HEK293T (cell line): ENCODE measurements at regions not wholly inside any gene's neighbourhood (a gene's known extent, or its start where the extent isn't known, plus 50 kb on each side); places are given as distances from the start of the nearest gene placed in this dataset.

Experiments
- BHLHE40 ChIP-seq: fragments of 450-650 bp; IDR thresholded peaks from 2 replicates; pipeline ENCODE4 v1.6.1; 2016; ENCODE audit warnings: mild to moderate bottlenecking, moderate library complexity, borderline replicate concordance
- CTBP1 ChIP-seq: fragments of 450-650 bp; IDR thresholded peaks from 2 replicates; pipeline ENCODE4 v1.6.1; 2016; ENCODE audit warnings: borderline replicate concordance
- ELF4 ChIP-seq: fragments of 450-650 bp; IDR thresholded peaks from 2 replicates; pipeline ENCODE4 v1.6.1; 2017; ENCODE audit warnings: antibody characterized with exemption
- FOXA1 ChIP-seq: fragments of 450-650 bp; IDR thresholded peaks from 2 replicates; pipeline ENCODE4 v1.6.1; 2016; ENCODE audit warnings: mild to moderate bottlenecking
- FOXK2 ChIP-seq: fragments of 450-650 bp; IDR thresholded peaks from 2 replicates; pipeline ENCODE4 v1.6.1; 2016; ENCODE audit warnings: mild to moderate bottlenecking
- FOXM1 ChIP-seq: fragments of 450-650 bp; IDR thresholded peaks from 2 replicates; pipeline ENCODE4 v1.6.1; 2017; ENCODE audit warnings: mild to moderate bottlenecking, borderline replicate concordance
- HDGF ChIP-seq: fragments of 450-650 bp; IDR thresholded peaks from 2 replicates; pipeline ENCODE4 v1.6.1; 2017; ENCODE audit warnings: antibody characterized with exemption, borderline replicate concordance
- LEF1 ChIP-seq: fragments of 450-650 bp; IDR thresholded peaks from 2 replicates; pipeline ENCODE4 v1.6.1; 2017; ENCODE audit warnings: mild to moderate bottlenecking, borderline replicate concordance
- NFRKB ChIP-seq: fragments of 450-650 bp; IDR thresholded peaks from 2 replicates; pipeline ENCODE4 v1.6.1; 2016; ENCODE audit warnings: mild to moderate bottlenecking, moderate library complexity
- PKNOX1 ChIP-seq: fragments of 450-650 bp; IDR thresholded peaks from 2 replicates; pipeline ENCODE4 v1.6.1; 2016
- TARDBP ChIP-seq: fragments of 450-650 bp; IDR thresholded peaks from 2 replicates; pipeline ENCODE4 v1.6.1; 2016
- ZNF384 ChIP-seq: fragments of 450-650 bp; IDR thresholded peaks from 2 replicates; pipeline ENCODE4 v1.6.1; 2016

- TF ChIP-seq ELF4 (no peak), HDGF (no peak), PKNOX1 (no peak), CTBP1 (no peak), BHLHE40 (no peak), FOXM1 (no peak), FOXK2 (no peak), LEF1 (no peak), ZNF384 (no peak), TARDBP (no peak), FOXA1 (no peak), NFRKB (no peak)
Observed at GRCh38 chr4:125387770-125388169, 73.0 kb downstream of the FAT4 start.
